Cardiac fibroblast (primary cell): ENCODE measurements at regions not wholly inside any gene's neighbourhood (a gene's known extent, or its start where the extent isn't known, plus 50 kb on each side); places are given as distances from the start of the nearest gene placed in this dataset.

ENCODE experiments used
- DNase-seq, 2 donors: peaks; one replicate each; pipeline versions ENCODE4 v3.0.0 to v3.0.0-alpha.2; 2010; ENCODE audit warnings: low read depth in 2 of 2
- H3K4me3 ChIP-seq, 2 donors: replicated peaks in 1 of 2; 1 replicate in 1 of 2; 2 replicates in 1 of 2; pipeline ENCODE4 v1.5.1; 2011; ENCODE audit warnings: low read depth in 2 of 2, low read length in 2 of 2, mild to moderate bottlenecking in 2 of 2, moderate library complexity in 1 of 2
- CTCF ChIP-seq: IDR thresholded peaks from one replicate; pipeline ENCODE4 v1.5.1; 2011; ENCODE audit warnings: low read depth, mild to moderate bottlenecking, low read length, inconsistent platforms

- peak; percentile 22 to 90 for DNase-seq
- no peak for TF ChIP-seq CTCF
- no peak overlapping the region for H3K4me3 ChIP-seq
Measured at GRCh38 chr5:54637654-54638053, 120.1 kb downstream of the SNX18 start.

GRCh38 chr5:54634089-54634488 is 116.5 kb downstream of the SNX18 start:
- no peak overlapping the region for H3K4me3 ChIP-seq
- no peak for TF ChIP-seq CTCF
- DNase-seq: no peak

- H3K4me3 ChIP-seq: no peak overlapping the region
- peak in 1 of 2 donors; percentile 72 for DNase-seq
Measured at GRCh38 chr5:54632131-54632701, 114.7 kb downstream of the SNX18 start.

GRCh38 chr5:54630738-54631359 is 113.3 kb downstream of the SNX18 start:
- no peak for TF ChIP-seq CTCF
- peak; percentile 51 to 58 for DNase-seq

More at GRCh38 chr5:54632131-54632701, 114.7 kb downstream of the SNX18 start:
- TF ChIP-seq CTCF: no peak

GRCh38 chr5:54629115-54629514 is 111.6 kb downstream of the SNX18 start:
- TF ChIP-seq CTCF: no peak
- H3K4me3 ChIP-seq: no peak overlapping the region
- no peak for DNase-seq

More at GRCh38 chr5:54630738-54631359, 113.3 kb downstream of the SNX18 start:
- H3K4me3 ChIP-seq: no peak overlapping the region

- no peak for TF ChIP-seq CTCF
- DNase-seq: no peak
Measured at GRCh38 chr5:54628050-54628449, 110.5 kb downstream of the SNX18 start.

More at GRCh38 chr5:54628050-54628449, 110.5 kb downstream of the SNX18 start:
- H3K4me3 ChIP-seq: no peak overlapping the region
